ENCODE measurements at regions not wholly inside any gene's neighbourhood (a gene's known extent, or its start where the extent isn't known, plus 50 kb on each side); places are given as distances from the start of the nearest gene placed in this dataset.

DNA sequence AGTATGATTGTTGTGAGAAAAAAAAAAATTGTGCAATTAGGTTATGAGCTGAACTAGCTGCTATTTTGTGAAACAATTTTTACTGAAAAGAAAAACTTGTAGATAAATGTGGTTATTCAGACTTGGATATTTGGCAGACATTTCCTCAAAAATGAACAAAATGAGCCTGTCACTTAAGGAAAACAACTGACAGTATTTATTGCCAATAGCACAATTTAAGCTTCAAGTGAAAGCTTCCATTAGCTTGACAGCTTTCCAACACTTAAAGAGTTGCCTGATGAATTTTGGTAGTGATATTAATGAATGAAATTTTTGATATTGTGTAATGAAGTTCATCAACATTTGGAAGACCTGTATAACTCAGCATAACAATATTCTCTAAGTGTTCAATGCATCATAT lies 116.1 kb upstream of the RGS1 start:
- TF ChIP-seq, protein P1, sequence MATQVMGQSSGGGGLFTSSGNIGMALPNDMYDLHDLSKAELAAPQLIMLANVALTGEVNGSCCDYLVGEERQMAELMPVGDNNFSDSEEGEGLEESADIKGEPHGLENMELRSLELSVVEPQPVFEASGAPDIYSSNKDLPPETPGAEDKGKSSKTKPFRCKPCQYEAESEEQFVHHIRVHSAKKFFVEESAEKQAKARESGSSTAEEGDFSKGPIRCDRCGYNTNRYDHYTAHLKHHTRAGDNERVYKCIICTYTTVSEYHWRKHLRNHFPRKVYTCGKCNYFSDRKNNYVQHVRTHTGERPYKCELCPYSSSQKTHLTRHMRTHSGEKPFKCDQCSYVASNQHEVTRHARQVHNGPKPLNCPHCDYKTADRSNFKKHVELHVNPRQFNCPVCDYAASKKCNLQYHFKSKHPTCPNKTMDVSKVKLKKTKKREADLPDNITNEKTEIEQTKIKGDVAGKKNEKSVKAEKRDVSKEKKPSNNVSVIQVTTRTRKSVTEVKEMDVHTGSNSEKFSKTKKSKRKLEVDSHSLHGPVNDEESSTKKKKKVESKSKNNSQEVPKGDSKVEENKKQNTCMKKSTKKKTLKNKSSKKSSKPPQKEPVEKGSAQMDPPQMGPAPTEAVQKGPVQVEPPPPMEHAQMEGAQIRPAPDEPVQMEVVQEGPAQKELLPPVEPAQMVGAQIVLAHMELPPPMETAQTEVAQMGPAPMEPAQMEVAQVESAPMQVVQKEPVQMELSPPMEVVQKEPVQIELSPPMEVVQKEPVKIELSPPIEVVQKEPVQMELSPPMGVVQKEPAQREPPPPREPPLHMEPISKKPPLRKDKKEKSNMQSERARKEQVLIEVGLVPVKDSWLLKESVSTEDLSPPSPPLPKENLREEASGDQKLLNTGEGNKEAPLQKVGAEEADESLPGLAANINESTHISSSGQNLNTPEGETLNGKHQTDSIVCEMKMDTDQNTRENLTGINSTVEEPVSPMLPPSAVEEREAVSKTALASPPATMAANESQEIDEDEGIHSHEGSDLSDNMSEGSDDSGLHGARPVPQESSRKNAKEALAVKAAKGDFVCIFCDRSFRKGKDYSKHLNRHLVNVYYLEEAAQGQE (IDR thresholded peaks at IDR 0.05; ENCODE audit: insufficient read depth in 1 of 2, low read depth in 2 of 2, low read length in 2 of 2): no peak
- TF ChIP-seq TAF1 (IDR thresholded peaks at IDR 0.05; ENCODE audit: borderline replicate concordance, insufficient read depth, low read length): no peak

Data from PFSK-1 (cell line).